Medulla oblongata (tissue), 1 donor: ENCODE measurements at regions not wholly inside any gene's neighbourhood (a gene's known extent, or its start where the extent isn't known, plus 50 kb on each side); places are given as distances from the start of the nearest gene placed in this dataset.
"Not testable (repeated sequence)": the region's sequence is repeated elsewhere in the genome, so short reads cannot be mapped to it uniquely, and the experiment has no call there.

ENCODE experiments used
- DNase-seq: peaks from one replicate; pipeline ENCODE4 v3.0.0-alpha.2; 2015; ENCODE audit errors: extremely low spot score

DNA sequence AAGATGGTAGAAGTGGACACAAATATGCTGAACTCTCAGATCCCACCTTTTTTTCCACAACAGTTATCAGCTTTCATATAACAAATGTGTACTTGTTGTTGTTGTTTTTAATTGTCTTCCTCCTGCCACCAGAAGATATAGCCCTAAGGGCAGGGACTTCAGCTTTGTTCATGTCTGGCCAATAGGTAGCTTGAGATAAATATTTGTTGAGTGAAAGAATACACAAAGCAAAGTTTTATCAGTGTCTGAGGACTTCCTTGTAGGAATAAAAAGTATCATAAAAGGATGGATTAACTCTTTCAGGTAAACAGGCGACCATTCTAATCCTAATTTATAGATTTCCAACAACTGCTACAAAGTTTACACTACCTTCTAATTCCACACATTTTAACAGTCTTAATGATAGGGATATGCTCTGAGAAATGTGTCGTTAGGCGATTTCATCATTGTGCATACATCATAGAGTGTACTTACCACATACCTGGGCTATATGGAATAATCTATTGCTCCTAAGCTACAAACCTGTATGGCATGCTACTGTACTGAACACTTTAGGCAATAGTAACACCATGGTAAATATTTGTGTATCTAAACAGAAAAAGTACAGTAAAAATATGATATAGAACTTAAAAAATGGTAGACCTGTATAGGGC, 186.1 kb downstream of the ATOH1 start:
- DNase-seq, result no peak

DNA sequence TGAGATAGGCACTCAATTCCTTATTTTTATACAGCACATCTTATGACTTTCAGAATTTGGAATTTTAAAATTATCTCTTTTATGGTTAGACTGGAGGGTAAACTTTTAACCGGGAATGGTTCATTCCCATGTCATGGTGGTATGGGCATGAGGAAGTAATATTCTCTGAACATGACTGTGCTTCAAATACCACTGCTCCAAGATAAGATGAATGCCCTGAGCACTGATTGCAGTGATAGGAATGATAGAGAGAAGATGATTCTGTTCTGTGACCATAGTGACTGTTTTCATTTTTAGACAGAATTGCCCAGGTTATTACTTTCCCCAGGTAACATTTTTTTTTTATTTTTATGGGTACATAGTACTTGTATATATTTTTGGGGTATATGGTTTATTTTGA, 187.4 kb downstream of the ATOH1 start:
- no peak for DNase-seq

DNA sequence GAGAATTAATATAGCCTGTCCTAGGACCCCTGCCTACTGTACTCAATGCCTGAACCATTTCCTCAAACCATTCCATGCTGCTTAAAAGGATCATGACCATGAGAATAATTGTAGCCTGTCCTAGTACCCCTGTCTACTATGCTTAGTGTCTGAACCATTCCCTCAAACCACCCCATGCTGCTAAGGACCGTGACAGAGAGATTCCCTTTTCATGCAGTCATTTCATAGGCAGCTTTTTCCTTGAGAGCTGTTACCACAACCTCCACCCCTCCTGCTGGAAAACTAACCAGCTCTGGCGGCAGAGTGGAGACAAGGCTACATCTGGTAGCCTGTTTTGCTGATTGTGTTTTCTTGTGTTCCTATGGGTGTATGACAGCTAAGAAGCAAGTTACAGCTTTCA, 174.9 kb upstream of the SMARCAD1 start:
- DNase-seq, result no peak

DNA sequence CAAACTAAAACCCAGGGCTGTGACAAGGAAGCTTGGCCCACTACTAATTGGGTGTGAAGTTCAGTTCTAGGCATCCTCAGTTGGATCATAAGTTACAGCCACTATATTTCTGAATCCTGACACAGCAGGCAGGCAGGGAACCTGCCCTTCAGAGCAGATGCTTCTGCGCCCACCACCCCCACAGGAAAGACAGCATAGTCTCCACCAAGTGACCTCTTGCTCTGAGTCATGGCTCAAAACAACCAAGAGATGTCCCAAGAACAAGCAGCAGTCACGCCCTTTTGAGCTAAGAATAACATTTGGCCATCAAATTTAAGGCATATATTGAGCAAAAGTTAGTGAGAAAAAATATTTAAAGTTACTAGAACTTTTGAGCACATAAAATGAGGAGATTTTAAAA, 170.7 kb upstream of the SMARCAD1 start:
- DNase-seq, result no peak

DNA sequence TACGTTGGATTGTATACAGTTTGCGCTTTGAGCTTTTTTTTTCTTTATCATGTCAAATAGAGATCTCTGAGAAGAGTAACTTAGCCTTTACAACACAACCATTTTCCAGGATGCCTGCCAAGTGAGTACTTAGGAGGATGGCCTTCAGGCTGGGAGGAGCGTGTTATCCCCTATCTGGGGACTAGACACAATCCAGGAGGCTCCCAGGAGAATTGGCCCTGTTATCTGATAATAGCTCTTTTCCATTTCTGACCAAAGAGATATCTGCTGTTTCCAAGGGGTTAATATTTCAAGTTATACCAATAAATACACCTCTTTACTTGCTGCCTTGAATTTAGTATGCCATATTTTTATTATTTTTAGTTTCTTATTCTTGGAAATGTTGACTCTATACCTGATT, 169.5 kb upstream of the SMARCAD1 start:
- no peak for DNase-seq

DNA sequence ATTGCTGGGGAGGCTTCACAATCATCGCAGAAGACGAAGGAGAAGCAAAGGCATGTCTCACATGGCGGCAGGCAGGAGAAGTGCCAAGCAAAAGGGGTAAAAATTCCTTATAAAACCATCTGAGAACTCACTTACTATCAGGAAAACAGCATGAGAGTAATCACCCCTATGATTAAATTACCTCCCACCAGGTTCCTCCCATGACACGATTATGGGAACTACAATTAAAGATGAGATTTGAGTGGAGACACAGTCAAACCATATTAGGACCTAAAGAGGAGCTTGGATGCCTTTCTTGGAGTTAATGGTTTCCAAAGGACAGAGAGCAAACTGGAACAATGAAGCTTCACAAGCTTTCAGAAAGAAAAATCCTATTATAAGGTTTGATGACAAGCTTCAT, 168.4 kb upstream of the SMARCAD1 start:
- DNase-seq, result no peak

GRCh38 chr4:94044471-94044870, 163.2 kb upstream of the SMARCAD1 start:
- DNase-seq, result not testable (repeated sequence)

DNA sequence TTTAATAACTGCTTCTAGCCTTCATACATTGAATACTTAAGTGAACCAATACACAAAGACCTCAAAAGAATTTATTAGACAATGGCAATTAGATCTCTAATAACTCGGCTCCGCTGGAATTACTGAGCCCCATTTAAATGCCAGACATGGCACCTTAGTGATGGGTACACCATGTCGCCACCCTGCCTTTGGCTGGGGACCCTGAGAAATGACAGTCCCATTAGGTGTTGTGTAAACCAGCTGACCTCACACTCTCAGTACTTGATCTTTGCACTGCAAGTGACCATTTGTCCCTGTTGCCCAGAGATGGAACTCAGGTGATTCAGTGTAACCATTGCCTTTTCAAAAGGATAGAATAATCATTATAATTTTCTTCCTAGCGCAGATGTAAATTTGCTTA, 144.6 kb upstream of the SMARCAD1 start:
- DNase-seq, result no peak

DNA sequence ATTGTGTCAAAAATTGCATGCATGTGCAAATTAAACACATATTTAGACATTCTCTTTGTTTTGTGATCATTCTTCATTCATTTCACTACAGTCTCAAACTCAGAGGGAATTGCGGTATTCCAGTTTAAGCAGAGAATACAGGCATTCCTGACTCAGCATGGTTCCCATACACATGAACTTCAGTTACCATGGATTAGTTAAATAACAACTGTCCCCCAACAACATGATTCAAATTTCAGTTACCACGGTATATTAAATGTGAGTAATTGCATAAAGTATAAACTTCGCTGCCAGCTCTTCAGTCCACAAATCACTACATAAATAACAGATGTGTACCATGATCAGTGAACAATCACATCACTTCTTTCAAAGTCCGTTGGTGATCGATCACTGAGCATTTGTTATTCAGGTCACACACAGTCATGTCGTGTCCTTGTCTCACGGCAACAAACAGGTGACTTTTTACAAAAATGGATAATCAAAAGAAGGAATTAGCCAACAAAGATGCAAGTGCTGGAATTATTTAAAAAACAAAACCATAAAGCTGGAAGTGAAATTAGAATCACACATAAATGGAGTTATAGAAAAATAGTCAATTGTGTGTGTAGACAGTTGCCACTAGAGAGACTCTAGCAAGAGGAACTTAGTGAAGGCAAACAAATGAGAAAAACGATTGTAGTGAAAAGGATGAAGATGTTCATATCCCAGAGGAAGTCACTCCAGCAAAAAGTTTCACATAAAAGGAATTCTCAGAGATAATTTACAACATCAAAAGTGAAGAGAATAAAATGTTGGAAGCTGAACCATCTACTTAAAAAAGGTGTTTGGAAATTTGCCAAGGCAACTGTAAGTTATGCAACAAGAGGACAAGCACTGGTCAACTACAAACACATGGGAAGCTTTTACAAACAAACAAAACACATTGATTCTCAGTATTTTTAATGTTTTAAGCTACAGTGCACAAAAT, 138.6 kb upstream of the SMARCAD1 start:
- DNase-seq, result no peak

DNA sequence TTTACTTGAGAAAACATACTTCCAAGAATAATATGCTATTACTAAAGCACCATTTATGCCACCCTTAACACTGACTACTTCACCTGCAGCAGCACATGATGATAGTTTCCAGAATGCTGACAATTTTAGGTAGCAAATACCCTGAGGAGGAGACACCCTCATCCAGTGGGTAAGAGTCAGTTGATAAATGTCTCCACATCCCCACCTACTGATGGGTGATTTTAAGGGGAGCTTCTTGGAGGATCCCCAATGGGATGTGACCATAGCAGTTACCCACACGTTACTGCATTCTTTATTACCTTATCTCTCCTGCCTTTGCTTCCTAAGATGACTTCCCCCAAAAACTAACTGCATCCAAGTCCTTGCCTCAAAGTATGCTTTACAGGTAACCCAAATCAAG, 131.2 kb upstream of the SMARCAD1 start:
- DNase-seq, result no peak

- DNase-seq, result no peak
These were observed 123.5 kb upstream of the SMARCAD1 start for GRCh38 chr4:94084155-94084554.

GRCh38 chr4:94099141-94099540, 108.5 kb upstream of the SMARCAD1 start:
- not testable (repeated sequence) for DNase-seq

- no peak for DNase-seq
These were observed 95.0 kb upstream of the SMARCAD1 start for GRCh38 chr4:94112644-94113043.

DNA sequence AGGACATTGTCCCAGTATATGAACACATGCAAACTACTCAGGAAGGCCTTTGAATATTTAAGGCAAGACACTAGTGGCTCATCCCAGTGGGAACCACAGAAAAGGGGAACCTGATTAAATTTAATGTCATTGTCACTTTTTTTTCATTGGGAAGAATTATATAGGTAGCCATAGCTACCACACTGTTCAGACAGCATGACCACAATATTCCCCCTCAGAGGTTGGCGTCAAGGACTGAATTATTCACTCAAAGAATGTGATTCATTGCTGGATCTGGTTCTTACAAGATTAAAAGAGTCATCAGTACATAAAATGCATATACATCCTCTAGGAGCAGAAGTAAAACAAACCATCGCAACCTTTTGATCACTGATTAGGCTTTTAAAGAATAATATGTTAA, 92.0 kb upstream of the SMARCAD1 start:
- no peak for DNase-seq

GRCh38 chr4:94116842-94117241, 90.8 kb upstream of the SMARCAD1 start:
- DNase-seq, result no peak

DNA sequence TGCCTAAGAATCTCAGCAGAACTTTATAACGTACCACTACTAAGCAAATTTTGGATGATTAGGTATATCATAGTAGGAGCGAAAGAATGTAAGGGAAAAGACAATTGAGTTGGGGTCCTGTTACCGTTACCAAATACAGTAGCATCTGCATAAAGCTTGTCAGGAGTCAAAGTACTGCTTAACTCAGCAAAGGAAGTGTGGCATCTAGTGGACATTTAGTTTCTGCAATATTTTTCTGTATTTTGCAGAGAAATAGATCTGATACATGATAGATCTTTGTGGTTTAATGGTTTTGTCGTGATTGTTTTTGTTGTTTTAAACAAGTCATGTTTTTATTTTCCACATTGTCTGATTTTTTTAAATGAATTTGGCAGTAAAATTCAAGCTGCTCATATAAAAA, 81.0 kb upstream of the SMARCAD1 start:
- no peak for DNase-seq

DNA sequence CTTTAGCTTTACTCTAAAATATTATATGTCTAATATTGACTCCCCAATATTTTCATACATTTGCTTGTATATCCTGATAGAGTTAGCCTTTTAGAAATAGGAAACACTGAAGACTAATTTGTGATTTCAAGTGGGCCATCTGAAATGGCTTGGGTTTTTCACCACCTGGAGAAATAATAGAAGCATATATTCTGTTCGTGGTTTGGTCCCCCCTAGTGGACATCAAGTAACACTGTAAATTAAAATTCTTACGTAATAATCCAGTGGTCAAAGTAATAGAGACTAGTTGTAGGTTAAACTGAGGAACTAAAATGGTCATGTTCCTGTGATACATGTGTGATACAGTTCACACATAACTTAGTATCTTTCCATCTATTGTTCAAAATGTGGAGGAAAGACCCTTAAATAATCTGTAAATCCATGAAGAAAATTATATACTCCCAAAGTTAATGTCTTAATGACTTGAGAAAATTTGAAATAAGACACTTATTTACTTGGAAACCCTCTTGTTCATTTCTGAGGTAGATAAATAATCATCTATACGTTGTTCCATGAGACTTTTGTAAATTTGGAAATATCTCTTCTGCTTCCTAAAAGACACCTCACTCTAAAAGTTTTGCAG, 79.8 kb upstream of the SMARCAD1 start:
- peak; percentile 14 for DNase-seq

DNA sequence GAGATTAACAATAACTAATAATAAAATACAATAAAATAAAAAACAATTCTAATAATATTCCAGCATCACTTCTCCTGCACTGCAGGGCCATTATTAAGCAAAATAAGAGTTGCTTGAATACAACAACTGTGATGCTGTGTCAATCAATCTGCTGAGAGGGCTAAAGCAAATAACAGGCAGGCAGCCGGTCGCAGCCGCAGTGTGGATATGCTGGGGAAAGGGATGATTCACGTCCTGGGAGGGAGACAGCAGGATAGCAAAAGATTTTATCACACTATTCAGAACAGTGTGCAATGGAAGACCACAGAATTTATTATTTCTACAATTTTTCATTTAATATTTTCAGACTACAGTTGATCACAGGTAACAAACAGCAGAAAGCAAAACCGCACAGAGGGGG, 76.5 kb upstream of the SMARCAD1 start:
- no peak for DNase-seq

GRCh38 chr4:94135701-94136100, 72.0 kb upstream of the SMARCAD1 start:
- DNase-seq, result no peak

DNA sequence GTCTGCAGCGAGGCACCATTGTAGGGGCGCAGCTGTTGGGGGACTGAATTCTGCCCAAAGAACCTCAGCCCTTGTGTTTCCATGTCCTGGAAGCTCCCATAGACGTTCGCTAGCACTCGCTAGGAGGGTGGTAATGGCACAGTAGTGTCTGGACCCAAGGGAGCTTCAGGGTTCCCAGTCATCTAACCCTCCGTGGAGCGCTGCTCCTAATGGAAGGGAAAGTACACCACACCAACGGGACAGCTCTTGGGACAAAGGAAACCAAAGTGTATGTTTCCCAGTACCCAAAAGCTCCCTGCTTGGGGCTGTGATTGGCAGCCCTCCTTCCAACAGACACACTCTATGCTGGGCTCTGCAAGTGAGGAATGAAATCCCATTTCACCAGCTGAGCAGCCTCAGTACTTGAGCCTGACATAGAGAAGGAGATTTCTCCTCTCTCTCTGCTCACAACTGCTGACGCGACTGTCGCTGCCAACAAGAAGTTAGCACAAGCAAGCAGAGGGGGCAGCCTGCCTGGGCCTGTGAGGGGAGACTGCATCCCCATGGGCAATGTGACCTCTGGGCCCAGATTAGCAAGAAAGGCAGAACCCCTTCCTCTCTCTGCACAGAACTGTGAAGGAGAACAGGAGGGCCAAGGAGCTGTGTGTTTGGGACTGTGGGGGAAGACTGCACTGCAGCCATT, 67.6 kb upstream of the SMARCAD1 start:
- DNase-seq, result no peak

DNA sequence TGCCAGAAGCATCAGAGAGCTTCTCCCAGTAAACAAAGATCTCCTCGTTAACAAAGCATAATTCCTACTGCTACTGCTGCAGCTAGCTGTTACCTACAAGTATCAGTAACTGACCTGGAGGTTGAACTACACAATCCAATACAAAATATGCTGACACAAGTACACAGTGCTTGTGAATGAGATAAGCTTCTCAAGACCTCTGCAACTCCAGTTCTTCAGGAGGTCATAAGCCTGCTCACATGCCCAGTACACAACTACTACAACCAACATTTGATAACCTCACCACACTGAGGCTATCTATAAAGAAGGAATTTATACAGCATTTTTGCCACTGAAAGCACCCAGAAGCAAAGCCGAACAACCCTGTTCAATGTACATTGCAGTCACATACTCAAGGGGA, 66.7 kb upstream of the SMARCAD1 start:
- DNase-seq, result no peak

DNA sequence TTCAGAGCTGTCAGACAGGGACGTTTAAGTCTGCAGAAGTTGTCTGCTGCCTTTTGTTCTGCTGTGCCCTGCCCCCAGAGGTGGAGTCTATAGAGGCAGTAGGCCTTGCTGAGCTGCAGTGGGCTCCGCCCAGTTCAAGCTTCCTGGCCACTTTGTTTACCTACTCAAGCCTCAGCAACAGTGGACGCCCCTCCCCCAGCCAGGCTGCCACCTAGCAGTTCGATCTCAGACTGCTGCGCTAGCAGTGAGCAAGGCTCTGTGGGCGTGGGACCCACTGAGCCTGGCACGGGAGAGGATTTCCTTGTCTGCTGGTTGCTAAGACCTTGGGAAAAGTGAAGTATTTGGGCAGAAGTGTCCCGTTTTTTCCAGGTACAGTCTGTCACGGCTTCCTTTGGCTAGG, 59.6 kb upstream of the SMARCAD1 start:
- DNase-seq, result not testable (repeated sequence)
